ENCODE measurements at regions not wholly inside any gene's neighbourhood (a gene's known extent, or its start where the extent isn't known, plus 50 kb on each side); places are given as distances from the start of the nearest gene placed in this dataset.
"Not testable (repeated sequence)": the region's sequence is repeated elsewhere in the genome, so short reads cannot be mapped to it uniquely, and the experiment has no call there.

GRCh38 chr6:168795611-168796010 is 354.6 kb downstream of the SMOC2 start:
- TF ChIP-seq CTCF, POLR2A (IDR thresholded peaks at IDR 0.05): not testable (repeated sequence)

Data from body of pancreas (tissue), 4 donors.